NCI-H524 (cell line): ENCODE measurements at regions not wholly inside any gene's neighbourhood (a gene's known extent, or its start where the extent isn't known, plus 50 kb on each side); places are given as distances from the start of the nearest gene placed in this dataset.

Experiments used
- DNase-seq, 2 experiments: peaks; one replicate each; lab custom pipeline; 2025; lab: John Stamatoyannopoulos, UW

GRCh38 chr4:94395562-94395961 lies 52.9 kb upstream of the HPGDS start:
- DNase-seq = no peak

GRCh38 chr4:94396984-94397383 lies 54.3 kb upstream of the HPGDS start:
- no peak for DNase-seq

- DNase-seq = no peak
Observed at GRCh38 chr4:94397635-94398034, 54.1 kb upstream of the PDLIM5 start.

- DNase-seq = no peak
Observed at GRCh38 chr4:94399277-94399676, 52.5 kb upstream of the PDLIM5 start.

- peak in 1 of 2 experiments; percentile 41 for DNase-seq
Observed at GRCh38 chr4:94399721-94400120, 52.0 kb upstream of the PDLIM5 start.

GRCh38 chr4:94400191-94400590 lies 51.6 kb upstream of the PDLIM5 start:
- DNase-seq = no peak
